WTC11 (cell line): ENCODE measurements at regions not wholly inside any gene's neighbourhood (a gene's known extent, or its start where the extent isn't known, plus 50 kb on each side); places are given as distances from the start of the nearest gene placed in this dataset.

Source experiments
- ATAC-seq: fragments of 200-7000 bp; cut with Tn5 transposase; 2 replicates; pipeline ENCODE4 v1.10.0; 2021; ENCODE audit warnings: mild to moderate bottlenecking, moderate library complexity
- CTCF ChIA-PET: fragments of 300-600 bp; sonication (Branson Sonifier 250); formaldehyde crosslinking; loops from one replicate; lab custom pipeline; 2021; ENCODE audit warnings: antibody characterized with exemption; lab: Charles Lee
- POLR2A ChIA-PET: fragments of 350-600 bp; sonication (Branson Sonifier 250); formaldehyde crosslinking; loops from one replicate; lab custom pipeline; 2021; ENCODE audit warnings: antibody characterized with exemption; lab: Charles Lee
- DNase-seq: peaks from one replicate; pipeline ENCODE4 v3.0.0; 2021; ENCODE audit warnings: low spot score
- H3K27ac Mint-ChIP-seq: 2 replicates; pipeline ENCODE4 v1.8.0; 2021; ENCODE audit warnings: mixed read lengths
- H3K27me3 Mint-ChIP-seq: 2 replicates; pipeline ENCODE4 v1.8.0; 2021; ENCODE audit warnings: low read depth, mild to moderate bottlenecking, moderate library complexity, mixed read lengths
- H3K36me3 Mint-ChIP-seq: 2 replicates; pipeline ENCODE4 v1.8.0; 2021; ENCODE audit warnings: mixed read lengths
- H3K4me1 Mint-ChIP-seq: 2 replicates; pipeline ENCODE4 v1.8.0; 2022; ENCODE audit warnings: mixed read lengths
- H3K4me3 Mint-ChIP-seq: 2 replicates; pipeline ENCODE4 v1.8.0; 2021; ENCODE audit warnings: mild to moderate bottlenecking, moderate library complexity, mixed read lengths
- H3K9me3 Mint-ChIP-seq: 2 replicates; pipeline ENCODE4 v1.8.0; 2021; ENCODE audit warnings: mixed read lengths
- ATF1 ChIP-seq: sonication (generic); formaldehyde crosslinking; IDR thresholded peaks from 2 replicates; pipeline ENCODE4 v1.8.1; 2023; ENCODE audit warnings: mild to moderate bottlenecking, moderate library complexity, missing genetic modification reagents
- CREB1 ChIP-seq: sonication (generic); formaldehyde crosslinking; IDR thresholded peaks from 2 replicates; pipeline ENCODE4 v1.8.0; 2023; ENCODE audit warnings: mild to moderate bottlenecking, missing genetic modification reagents
- GABPB1 ChIP-seq: sonication (generic); formaldehyde crosslinking; IDR thresholded peaks from 2 replicates; pipeline ENCODE4 v1.8.1; 2023; ENCODE audit warnings: mild to moderate bottlenecking, missing genetic modification reagents
- MYBL2 ChIP-seq: sonication (generic); formaldehyde crosslinking; IDR thresholded peaks from 2 replicates; pipeline ENCODE4 v1.8.1; 2023; ENCODE audit warnings: mild to moderate bottlenecking, moderate library complexity, missing genetic modification reagents
- SMAD3 ChIP-seq: sonication (generic); formaldehyde crosslinking; IDR thresholded peaks from 2 replicates; pipeline ENCODE4 v1.8.0; 2022; ENCODE audit warnings: missing genetic modification reagents, mild to moderate bottlenecking, borderline replicate concordance
- SP1 ChIP-seq: sonication (generic); formaldehyde crosslinking; conservative IDR thresholded peaks from 2 replicates; pipeline ENCODE4 v1.8.1; 2022; ENCODE audit warnings: missing genetic modification reagents
- ZNF671 ChIP-seq: fragments of 250-450 bp; sonication (Bioruptor Pico); IDR thresholded peaks from 2 replicates; pipeline ENCODE4 v1.8.0; 2021; ENCODE audit warnings: mild to moderate bottlenecking
- TF ChIP-seq, protein P1 (sequence below): sonication (generic); formaldehyde crosslinking; IDR thresholded peaks from 2 replicates; pipeline ENCODE4 v1.8.0; 2022; ENCODE audit warnings: mild to moderate bottlenecking, missing genetic modification reagents
- TF ChIP-seq, protein P2 (sequence below): fragments of 200-600 bp; IDR thresholded peaks from 2 replicates; pipeline ENCODE4 v1.8.0; 2022; ENCODE audit warnings: antibody characterized with exemption
- TF ChIP-seq, protein P3 (sequence below): sonication (generic); formaldehyde crosslinking; IDR thresholded peaks from 2 replicates; pipeline ENCODE4 v1.8.0; 2023; ENCODE audit warnings: mild to moderate bottlenecking, missing genetic modification reagents
- TF ChIP-seq, protein P4 (sequence below): fragments of 250-450 bp; sonication (Bioruptor Pico); IDR thresholded peaks from 2 replicates; pipeline ENCODE4 v2.1.2; 2022; ENCODE audit warnings: mild to moderate bottlenecking, moderate library complexity
- TF ChIP-seq, protein P5 (sequence below): sonication (generic); formaldehyde crosslinking; IDR thresholded peaks from 2 replicates; pipeline ENCODE4 v1.8.0; 2023; ENCODE audit warnings: missing genetic modification reagents

DNA sequence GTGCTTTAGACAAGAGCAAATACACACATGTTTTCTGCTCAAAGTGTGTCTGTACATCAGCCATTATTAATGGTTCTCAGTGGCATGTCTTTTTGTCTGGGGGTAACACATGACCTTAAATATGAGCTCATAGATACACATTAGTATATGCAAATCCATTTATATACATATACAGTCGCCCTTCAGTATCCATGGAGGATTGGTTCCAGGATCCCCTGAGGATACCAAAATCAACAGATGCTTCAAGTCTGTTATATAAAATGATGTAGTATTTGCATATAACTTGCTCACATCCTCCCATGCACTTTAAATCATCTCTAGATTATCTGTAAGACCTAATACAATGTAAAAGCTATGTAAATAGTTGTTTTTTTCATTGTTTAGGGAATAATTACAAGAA, 298.1 kb downstream of the OLFM4 start:
- TF ChIP-seq SP1, result no peak
- TF ChIP-seq CREB1 (CRISPR knock-in tag), result no peak
- TF ChIP-seq, protein P1, sequence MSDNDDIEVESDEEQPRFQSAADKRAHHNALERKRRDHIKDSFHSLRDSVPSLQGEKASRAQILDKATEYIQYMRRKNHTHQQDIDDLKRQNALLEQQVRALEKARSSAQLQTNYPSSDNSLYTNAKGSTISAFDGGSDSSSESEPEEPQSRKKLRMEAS, result no peak
- TF ChIP-seq ATF1 (CRISPR knock-in tag), result no peak
- TF ChIP-seq, protein P2, sequence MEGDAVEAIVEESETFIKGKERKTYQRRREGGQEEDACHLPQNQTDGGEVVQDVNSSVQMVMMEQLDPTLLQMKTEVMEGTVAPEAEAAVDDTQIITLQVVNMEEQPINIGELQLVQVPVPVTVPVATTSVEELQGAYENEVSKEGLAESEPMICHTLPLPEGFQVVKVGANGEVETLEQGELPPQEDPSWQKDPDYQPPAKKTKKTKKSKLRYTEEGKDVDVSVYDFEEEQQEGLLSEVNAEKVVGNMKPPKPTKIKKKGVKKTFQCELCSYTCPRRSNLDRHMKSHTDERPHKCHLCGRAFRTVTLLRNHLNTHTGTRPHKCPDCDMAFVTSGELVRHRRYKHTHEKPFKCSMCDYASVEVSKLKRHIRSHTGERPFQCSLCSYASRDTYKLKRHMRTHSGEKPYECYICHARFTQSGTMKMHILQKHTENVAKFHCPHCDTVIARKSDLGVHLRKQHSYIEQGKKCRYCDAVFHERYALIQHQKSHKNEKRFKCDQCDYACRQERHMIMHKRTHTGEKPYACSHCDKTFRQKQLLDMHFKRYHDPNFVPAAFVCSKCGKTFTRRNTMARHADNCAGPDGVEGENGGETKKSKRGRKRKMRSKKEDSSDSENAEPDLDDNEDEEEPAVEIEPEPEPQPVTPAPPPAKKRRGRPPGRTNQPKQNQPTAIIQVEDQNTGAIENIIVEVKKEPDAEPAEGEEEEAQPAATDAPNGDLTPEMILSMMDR, result no peak
- TF ChIP-seq, protein P3, sequence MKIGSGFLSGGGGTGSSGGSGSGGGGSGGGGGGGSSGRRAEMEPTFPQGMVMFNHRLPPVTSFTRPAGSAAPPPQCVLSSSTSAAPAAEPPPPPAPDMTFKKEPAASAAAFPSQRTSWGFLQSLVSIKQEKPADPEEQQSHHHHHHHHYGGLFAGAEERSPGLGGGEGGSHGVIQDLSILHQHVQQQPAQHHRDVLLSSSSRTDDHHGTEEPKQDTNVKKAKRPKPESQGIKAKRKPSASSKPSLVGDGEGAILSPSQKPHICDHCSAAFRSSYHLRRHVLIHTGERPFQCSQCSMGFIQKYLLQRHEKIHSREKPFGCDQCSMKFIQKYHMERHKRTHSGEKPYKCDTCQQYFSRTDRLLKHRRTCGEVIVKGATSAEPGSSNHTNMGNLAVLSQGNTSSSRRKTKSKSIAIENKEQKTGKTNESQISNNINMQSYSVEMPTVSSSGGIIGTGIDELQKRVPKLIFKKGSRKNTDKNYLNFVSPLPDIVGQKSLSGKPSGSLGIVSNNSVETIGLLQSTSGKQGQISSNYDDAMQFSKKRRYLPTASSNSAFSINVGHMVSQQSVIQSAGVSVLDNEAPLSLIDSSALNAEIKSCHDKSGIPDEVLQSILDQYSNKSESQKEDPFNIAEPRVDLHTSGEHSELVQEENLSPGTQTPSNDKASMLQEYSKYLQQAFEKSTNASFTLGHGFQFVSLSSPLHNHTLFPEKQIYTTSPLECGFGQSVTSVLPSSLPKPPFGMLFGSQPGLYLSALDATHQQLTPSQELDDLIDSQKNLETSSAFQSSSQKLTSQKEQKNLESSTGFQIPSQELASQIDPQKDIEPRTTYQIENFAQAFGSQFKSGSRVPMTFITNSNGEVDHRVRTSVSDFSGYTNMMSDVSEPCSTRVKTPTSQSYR (CRISPR knock-in tag), result no peak
- TF ChIP-seq, protein P4, sequence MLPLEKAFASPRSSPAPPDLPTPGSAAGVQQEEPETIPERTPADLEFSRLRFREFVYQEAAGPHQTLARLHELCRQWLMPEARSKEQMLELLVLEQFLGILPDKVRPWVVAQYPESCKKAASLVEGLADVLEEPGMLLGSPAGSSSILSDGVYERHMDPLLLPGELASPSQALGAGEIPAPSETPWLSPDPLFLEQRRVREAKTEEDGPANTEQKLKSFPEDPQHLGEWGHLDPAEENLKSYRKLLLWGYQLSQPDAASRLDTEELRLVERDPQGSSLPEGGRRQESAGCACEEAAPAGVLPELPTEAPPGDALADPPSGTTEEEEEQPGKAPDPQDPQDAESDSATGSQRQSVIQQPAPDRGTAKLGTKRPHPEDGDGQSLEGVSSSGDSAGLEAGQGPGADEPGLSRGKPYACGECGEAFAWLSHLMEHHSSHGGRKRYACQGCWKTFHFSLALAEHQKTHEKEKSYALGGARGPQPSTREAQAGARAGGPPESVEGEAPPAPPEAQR (CRISPR knock-in tag), result no peak
- no peak for TF ChIP-seq GABPB1 (CRISPR knock-in tag)
- no peak for TF ChIP-seq SMAD3 (CRISPR knock-in tag)
- Mint-ChIP-seq H3K27me3 (peaks cover 38% of the 10 kb centered on the region), H3K4me1 (no peaks in the 10 kb centered on the region), H3K9me3 (0 out of 2 replicates have a peak, but pooled peaks cover 3% of the 10 kb centered on the region), H3K36me3 (no peaks in the 10 kb centered on the region), H3K27ac (no peak overlapping the region), H3K4me3 (no peak overlapping the region)
- CTCF ChIA-PET, result no interaction called here
- POLR2A ChIA-PET, result no interaction called here
- ATAC-seq (no peak), DNase-seq (no peak)

DNA sequence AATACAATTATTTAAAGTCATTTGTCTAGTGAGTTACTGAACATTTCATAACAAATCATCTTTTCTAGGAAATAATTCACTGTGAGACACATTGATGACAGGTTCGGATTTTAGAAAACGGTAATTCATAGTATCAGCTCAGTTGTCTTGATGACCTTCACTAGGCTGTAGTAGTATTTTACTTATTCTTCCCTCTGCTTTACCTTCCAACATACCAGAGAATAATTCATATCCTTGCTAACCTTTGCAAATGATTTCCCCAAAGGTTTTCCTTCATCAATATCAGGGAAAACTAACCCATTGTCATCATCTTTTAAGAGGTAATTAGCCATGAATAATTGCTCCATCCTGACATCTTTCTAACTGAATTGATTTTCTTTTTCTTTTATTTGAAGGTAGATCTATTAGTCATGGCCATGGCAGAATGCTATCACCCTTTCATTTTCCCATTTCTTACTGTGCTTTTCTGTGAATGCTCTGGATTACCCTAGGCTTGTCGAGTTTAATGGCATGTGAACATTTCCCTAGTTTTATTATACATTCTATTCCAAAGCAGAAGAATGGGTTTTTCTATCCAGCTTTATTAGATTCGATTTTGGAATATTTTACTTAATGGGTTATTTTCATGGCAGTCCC, 299.2 kb downstream of the OLFM4 start:
- 0 out of 2 replicates have a peak, but pooled peaks cover 3% of the 10 kb centered on the region for H3K9me3 Mint-ChIP-seq
- H3K27me3 Mint-ChIP-seq, result peaks cover 32% of the 10 kb centered on the region
- no peaks in the 10 kb centered on the region for H3K36me3 Mint-ChIP-seq
- ChIA-PET POLR2A (no interaction called here), CTCF (no interaction called here)
- TF ChIP-seq ZNF671 (CRISPR knock-in tag), result no peak
- ATAC-seq (no peak), DNase-seq (no peak)
- H3K27ac Mint-ChIP-seq, result no peak overlapping the region
- no peaks in the 10 kb centered on the region for H3K4me1 Mint-ChIP-seq
- H3K4me3 Mint-ChIP-seq, result no peak overlapping the region

DNA sequence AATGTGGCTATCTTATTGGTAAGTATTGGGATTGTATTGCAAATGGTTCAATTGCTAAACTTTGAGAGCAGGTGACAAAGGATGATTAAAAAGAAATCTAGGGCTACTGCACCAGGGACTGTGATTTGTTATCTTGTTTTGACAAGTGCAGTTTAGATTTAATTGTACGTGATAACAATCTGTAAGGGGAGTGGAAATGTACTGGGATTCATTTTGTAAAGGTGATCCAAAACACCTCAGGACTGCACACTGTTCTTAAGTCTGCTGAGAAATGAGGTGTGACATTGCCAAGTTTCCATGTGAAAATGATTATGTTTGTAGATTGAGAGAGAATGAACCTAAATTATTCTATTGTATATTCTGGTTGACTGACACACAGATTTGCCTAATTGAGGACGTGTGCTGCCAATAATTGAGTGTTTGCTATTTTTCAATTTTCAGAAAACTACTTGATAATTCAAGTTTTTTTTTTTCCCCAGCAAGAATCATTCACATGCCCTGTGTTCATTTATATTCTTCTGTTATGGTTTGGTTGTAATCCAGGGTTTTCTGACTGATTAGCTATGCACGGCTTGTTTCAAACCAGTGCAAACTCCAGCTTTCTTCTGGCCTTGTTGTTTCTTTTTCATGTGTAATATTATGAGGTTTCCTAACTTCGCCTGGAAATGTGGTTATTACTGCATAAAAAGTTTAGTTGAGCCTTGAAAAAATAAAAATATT, 308.0 kb downstream of the OLFM4 start:
- Mint-ChIP-seq H3K36me3 (no peaks in the 10 kb centered on the region), H3K9me3 (peaks cover 12% of the 10 kb centered on the region), H3K27me3 (peaks cover 36% of the 10 kb centered on the region), H3K27ac (no peak overlapping the region), H3K4me3 (no peak overlapping the region), H3K4me1 (no peaks in the 10 kb centered on the region)
- CTCF ChIA-PET, result interaction anchor here (1.3 kb wide), 1 partner anchor 45 kb away, joined by 4 read pairs; no protein-coding TSS in a partner anchor
- DNase-seq (no peak), ATAC-seq (no peak)
- POLR2A ChIA-PET, result no interaction called here
- TF ChIP-seq MYBL2, result no peak
- TF ChIP-seq, protein P4 (CRISPR knock-in tag), result no peak
- TF ChIP-seq, protein P5, sequence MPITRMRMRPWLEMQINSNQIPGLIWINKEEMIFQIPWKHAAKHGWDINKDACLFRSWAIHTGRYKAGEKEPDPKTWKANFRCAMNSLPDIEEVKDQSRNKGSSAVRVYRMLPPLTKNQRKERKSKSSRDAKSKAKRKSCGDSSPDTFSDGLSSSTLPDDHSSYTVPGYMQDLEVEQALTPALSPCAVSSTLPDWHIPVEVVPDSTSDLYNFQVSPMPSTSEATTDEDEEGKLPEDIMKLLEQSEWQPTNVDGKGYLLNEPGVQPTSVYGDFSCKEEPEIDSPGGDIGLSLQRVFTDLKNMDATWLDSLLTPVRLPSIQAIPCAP (CRISPR knock-in tag), result no peak
- TF ChIP-seq CREB1 (CRISPR knock-in tag), result no peak
